ENCODE measurements at regions not wholly inside any gene's neighbourhood (a gene's known extent, or its start where the extent isn't known, plus 50 kb on each side); places are given as distances from the start of the nearest gene placed in this dataset.

GRCh38 chr3:127487196-127487595, 103.3 kb downstream of the TPRA1 start:
- H3K36me3 ChIP-seq (ENCODE audit: insufficient read depth, low read length), result no peaks in the 10 kb centered on the region
- no peak overlapping the region for H2AFZ ChIP-seq (ENCODE audit: low read length)
- no peak overlapping the region for H3K4me2 ChIP-seq (ENCODE audit: low read length)
- no peaks in the 10 kb centered on the region for H3K9me2 ChIP-seq (ENCODE audit: low read depth, low read length)
- no peaks in the 10 kb centered on the region for H3K27me3 ChIP-seq (ENCODE audit: insufficient read depth, low read length)
- no peak overlapping the region for H3K4me3 ChIP-seq (ENCODE audit: low read depth, low read length, poor library complexity, severe bottlenecking)
- no peak overlapping the region for H3K27ac ChIP-seq (ENCODE audit: low read depth, low read length, poor library complexity, severe bottlenecking)
- no peak overlapping the region for H3K9ac ChIP-seq (ENCODE audit: low read length)
- H3K79me2 ChIP-seq (ENCODE audit: insufficient read depth, low read length), result no peaks in the 10 kb centered on the region
- no peaks in the 10 kb centered on the region for H3F3A ChIP-seq (ENCODE audit: insufficient read depth, low read length)
- H3K4me1 ChIP-seq (ENCODE audit: insufficient read depth, low read length, severe bottlenecking), result no peaks in the 10 kb centered on the region
- no peaks in the 10 kb centered on the region for H3K9me3 ChIP-seq (ENCODE audit: low read length)
- no peak for TF ChIP-seq CTCF (IDR thresholded peaks at IDR 0.05; ENCODE audit: low read length)
- TF ChIP-seq EZH2 (IDR thresholded peaks at IDR 0.05; ENCODE audit: borderline replicate concordance, low read length), result no peak
- H4K20me1 ChIP-seq (ENCODE audit: insufficient read depth, low read length), result no peaks in the 10 kb centered on the region

GRCh38 chr3:127486321-127486944, 104.1 kb downstream of the TPRA1 start:
- Histone ChIP-seq H3K9me3 (ENCODE audit: low read length) (no peaks in the 10 kb centered on the region), H4K20me1 (ENCODE audit: insufficient read depth, low read length) (no peaks in the 10 kb centered on the region), H3K9ac (ENCODE audit: low read length) (no peak overlapping the region), H3K9me2 (ENCODE audit: low read depth, low read length) (no peaks in the 10 kb centered on the region), H3K36me3 (ENCODE audit: insufficient read depth, low read length) (no peaks in the 10 kb centered on the region), H3K79me2 (ENCODE audit: insufficient read depth, low read length) (no peaks in the 10 kb centered on the region), H3F3A (ENCODE audit: insufficient read depth, low read length) (no peaks in the 10 kb centered on the region), H3K4me3 (ENCODE audit: low read depth, low read length, poor library complexity, severe bottlenecking) (no peak overlapping the region), H3K27ac (ENCODE audit: low read depth, low read length, poor library complexity, severe bottlenecking) (no peak overlapping the region), H2AFZ (ENCODE audit: low read length) (no peak overlapping the region), H3K4me1 (ENCODE audit: insufficient read depth, low read length, severe bottlenecking) (no peaks in the 10 kb centered on the region), H3K4me2 (ENCODE audit: low read length) (no peak overlapping the region), H3K27me3 (ENCODE audit: insufficient read depth, low read length) (no peaks in the 10 kb centered on the region)
- TF ChIP-seq CTCF (IDR thresholded peaks at IDR 0.05; ENCODE audit: low read length) (no peak), EZH2 (IDR thresholded peaks at IDR 0.05; ENCODE audit: borderline replicate concordance, low read length) (no peak)

- no peak overlapping the region for H3K4me3 ChIP-seq (ENCODE audit: low read depth, low read length, poor library complexity, severe bottlenecking)
- no peaks in the 10 kb centered on the region for H3K9me2 ChIP-seq (ENCODE audit: low read depth, low read length)
- no peaks in the 10 kb centered on the region for H3K9me3 ChIP-seq (ENCODE audit: low read length)
- H3K27me3 ChIP-seq (ENCODE audit: insufficient read depth, low read length), result no peaks in the 10 kb centered on the region
- no peaks in the 10 kb centered on the region for H3K4me1 ChIP-seq (ENCODE audit: insufficient read depth, low read length, severe bottlenecking)
- H3K4me2 ChIP-seq (ENCODE audit: low read length), result no peak overlapping the region
- no peak overlapping the region for H3K27ac ChIP-seq (ENCODE audit: low read depth, low read length, poor library complexity, severe bottlenecking)
- H3K79me2 ChIP-seq (ENCODE audit: insufficient read depth, low read length), result no peaks in the 10 kb centered on the region
- H2AFZ ChIP-seq (ENCODE audit: low read length), result no peak overlapping the region
- H4K20me1 ChIP-seq (ENCODE audit: insufficient read depth, low read length), result no peaks in the 10 kb centered on the region
- TF ChIP-seq EZH2 (IDR thresholded peaks at IDR 0.05; ENCODE audit: borderline replicate concordance, low read length) (no peak), CTCF (IDR thresholded peaks at IDR 0.05; ENCODE audit: low read length) (no peak)
- H3K9ac ChIP-seq (ENCODE audit: low read length), result no peak overlapping the region
- no peaks in the 10 kb centered on the region for H3K36me3 ChIP-seq (ENCODE audit: insufficient read depth, low read length)
- H3F3A ChIP-seq (ENCODE audit: insufficient read depth, low read length), result no peaks in the 10 kb centered on the region
Observed at GRCh38 chr3:127485396-127486170, 105.0 kb downstream of the TPRA1 start.

All from OCI-LY1 (cell line).